HG03280 (cell line): ENCODE measurements at regions not wholly inside any gene's neighbourhood (a gene's known extent, or its start where the extent isn't known, plus 50 kb on each side); places are given as distances from the start of the nearest gene placed in this dataset.

ENCODE experiments used
- ATAC-seq: cut with Tn5 transposase; IDR thresholded peaks from one replicate; pipeline ENCODE4 v1.9.1; 2021; ENCODE audit warnings: mild to moderate bottlenecking, moderate library complexity; ENCODE audit not compliant: unreplicated experiment

DNA sequence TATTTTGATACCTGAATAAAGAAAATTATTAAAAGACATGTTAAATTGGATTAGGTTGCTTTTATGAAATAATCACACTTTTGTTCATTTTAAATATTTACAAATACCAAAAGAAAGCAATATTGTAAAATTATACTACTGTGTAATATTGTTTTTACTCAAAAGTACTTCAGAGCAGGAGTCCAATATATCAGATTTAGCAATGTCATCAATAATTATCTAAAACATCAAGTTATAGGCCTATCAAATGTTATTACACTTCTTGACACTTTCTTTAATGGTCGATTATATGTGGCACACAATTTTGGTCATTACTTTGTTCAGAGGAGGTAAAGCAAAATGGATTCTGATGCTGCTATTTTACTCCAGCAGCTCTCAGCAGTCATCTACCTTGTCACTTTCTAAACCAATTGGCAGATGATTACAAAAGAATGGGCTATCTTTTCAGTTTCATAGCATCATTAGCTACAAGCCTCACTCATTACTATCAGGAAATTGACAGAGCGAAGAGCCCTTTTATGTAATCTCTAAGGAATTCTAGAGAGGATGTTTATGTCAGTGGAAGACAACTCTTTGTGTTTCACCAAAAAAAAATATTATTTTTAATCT lies 318.6 kb downstream of the PLOD2 start:
- no peak for ATAC-seq

DNA sequence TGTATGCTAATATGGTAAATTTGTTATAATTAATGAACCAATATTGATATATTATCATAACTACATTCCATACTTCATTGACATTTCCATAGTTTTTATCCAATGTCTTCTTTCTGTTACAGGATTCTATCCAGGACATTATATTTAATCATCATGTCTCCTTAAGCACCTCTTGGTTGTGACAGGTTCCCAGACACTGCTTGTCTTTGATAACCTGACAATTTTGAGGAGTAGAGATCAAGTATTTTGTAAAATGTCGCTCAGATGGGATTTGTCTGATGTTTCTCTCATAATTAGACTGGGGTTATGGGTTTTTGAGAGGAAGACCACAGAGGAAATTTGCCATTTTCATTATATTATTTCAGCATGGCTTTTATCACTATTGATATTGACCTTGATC lies 317.4 kb downstream of the PLOD2 start:
- no peak for ATAC-seq

DNA sequence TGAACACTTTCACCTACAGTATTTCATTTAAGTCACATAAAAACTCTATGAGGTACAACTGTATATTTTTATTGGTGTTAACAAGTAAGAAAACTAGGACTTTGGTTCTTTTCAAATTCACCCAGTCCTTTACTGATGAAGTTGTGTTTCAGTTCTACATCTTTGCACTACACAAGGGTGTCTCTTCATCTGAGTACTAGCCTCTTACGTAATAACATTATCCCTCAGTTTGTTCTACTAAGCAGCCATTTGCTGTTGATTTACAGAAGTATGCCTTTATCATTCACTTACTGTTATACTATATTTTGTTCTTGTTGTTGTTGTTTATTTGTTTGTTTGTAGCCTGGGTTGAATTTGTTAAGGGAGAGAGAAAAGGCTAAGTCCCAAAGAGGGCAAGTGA lies 311.9 kb downstream of the PLOD2 start:
- ATAC-seq: no peak

DNA sequence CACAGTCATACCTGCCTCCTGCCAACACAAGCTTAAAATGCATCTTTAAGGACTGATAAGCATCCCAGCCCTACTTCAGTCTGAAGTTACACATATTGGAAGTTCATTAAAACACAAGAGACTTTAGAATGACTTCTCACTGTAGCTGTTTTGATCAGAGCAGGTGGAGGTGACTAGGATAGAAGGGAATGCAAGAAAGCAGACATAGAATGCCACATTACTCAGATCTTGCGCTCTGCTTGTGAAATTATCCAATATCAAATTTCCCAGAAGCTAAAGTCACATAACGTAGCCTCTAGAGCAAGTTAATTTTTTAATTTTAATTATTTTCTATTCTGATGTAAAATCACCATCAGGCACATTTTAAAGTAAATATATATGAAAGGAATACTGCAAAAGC lies 306.5 kb downstream of the PLOD2 start:
- no peak for ATAC-seq

DNA sequence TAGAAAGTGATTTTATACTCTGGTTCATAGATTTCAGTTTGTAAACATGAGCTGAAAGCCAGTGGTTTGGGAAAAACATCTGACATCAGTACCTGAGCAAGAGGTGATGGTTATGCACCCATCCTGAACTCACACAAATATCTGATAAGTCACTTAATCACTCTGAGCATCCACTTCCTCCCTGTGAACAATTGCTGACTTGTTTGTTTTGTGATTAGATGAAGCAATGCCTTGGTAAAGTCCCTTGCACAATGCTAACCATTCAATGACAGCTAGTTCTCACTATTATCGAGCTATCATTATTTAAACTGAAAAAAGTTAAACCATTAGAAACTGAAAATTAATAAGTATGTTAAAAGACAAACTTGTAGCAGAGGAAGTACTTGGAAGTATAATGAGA lies 303.0 kb downstream of the PLOD2 start:
- no peak for ATAC-seq

DNA sequence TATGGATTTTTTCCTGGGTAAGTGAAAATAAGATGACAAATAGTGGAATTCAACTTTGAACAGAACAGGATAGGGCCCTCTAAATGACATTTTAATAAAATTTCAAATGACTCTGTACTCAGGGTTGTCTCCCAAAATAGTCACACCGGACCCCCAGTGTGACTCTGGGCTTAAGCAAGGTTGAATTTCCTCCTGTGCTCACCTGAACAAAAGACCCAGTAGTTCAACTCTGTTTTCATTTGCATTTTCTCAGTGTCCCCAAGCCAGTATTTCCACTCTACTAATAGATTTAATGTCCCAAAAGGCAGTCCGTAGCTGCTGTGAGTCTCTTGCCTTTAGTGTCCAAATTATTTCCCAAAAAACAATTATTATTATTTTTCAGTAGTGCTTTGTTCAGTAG lies 296.6 kb downstream of the PLOD2 start:
- ATAC-seq: no peak

DNA sequence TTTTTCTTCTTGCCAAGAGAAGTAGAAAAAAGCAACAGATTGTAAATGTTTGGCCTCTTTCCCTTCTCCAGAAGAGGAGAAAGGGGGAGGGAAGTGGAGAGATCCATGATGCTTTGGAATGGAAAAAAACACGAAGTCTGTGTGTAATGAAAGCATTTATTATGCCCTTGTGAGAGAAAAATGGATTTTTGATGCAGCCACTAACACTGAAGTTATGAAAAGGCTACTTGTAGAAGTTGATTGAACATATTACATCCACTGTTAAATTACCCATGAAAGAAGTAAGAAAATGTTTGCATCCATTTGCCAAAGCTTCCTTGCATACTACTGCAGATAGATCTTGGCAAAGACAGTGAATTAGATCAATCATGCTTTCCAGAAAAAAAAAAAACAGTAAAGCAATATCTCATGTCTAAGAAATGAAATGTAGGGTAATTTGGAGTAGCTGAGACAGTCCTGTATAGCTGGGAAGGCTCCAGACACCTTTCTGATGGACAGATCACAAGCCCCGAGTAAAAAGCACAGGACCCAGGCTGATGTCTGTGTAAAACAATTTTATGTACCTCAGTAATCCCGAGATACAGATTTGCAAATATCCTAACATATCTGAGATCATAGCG lies 295.5 kb downstream of the PLOD2 start:
- ATAC-seq: no peak

DNA sequence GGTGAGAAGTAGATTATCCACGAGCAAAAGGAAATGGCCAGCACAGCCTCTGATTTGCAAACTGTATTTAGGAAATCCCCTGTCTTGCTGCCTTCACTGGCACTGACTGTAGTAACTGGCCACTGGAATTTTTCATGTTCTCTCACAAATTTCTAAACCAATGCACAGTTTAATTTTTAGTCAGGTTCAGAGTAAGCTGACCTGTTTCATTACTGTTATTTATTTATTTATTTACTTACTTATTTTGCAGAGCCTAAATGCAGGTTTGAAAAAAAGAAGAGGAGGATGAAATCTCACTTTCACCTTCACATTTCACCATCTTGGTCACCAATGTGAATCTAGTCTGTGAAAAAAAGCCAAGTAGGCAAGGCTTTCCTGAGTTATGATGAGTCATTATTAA lies 291.0 kb downstream of the PLOD2 start:
- ATAC-seq: peak; percentile 52

DNA sequence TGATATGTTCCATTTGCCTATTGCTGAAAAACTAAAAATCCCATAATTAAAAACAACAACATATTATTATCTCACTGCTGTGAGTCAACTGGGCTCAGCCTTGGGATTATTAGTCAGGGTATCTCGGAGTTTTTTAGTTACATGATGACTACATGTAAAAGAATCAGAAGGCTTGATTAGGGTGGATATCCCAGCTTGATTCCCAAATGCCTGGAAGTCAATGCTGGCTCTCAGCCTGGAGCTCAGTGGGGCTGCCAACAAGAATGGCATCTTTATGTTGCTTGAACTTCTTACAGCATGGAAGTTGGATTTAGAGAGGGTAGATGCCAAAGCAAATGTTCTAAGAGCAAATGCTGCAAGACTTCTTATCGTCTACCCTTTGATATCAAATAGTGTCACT lies 278.5 kb downstream of the PLOD2 start:
- no peak for ATAC-seq

DNA sequence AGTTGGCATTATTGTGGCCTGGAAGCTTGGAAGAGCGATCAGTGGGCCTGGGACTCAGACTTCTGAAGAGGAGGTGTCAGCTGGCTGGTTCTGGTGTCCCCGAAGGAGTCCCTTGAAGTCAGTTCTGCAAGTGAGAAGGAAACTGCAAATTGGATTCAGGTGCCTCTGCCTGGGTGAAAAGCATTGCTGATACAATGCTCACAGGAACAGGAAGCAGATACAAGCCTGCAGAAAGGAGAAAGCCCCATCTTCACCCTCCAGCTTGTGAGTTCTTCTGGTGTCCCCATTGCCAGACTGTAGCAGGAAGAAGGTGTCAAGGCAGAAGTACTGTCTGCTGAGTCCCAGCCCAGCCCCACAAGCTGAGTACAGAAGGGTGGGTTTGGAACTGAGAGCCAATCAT lies 271.3 kb downstream of the PLOD2 start:
- no peak for ATAC-seq

DNA sequence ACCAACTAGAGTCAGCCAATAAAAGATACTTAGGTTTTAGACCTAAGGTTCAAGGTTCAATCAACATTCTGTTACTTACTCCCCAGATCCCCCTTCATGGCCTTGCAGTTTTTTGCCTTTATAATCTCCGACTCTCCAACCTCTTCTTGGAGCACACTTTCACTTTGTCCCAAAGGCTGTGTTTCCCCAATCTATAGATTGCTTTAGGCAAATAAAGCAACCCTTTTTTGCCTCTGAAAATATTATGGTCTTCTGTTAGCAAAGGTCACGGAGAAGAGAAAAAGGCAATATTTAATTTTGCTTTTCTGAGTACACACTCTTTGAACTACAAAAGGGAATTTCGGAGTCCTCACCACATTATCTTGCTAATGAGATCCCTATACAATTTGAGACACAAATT lies 268.1 kb downstream of the PLOD2 start:
- no peak for ATAC-seq

DNA sequence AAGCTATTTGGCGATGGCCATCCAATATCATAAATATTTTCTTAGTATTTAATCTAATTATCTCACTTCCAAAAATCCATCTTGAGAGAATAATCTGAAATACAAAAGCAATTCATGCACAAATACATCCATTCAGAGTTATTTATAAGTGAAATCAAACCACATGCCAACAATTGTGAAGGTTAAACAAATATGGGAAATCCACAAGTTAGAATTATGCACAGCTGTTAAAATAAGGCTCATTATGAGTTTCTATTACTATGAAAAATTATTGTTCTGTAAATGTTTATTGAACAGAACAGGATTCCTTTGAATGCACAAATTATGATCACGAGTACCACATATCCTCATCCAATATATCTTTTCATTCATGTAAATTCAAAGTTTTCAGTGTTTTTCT lies 267.7 kb downstream of the PLOD2 start:
- ATAC-seq: no peak

DNA sequence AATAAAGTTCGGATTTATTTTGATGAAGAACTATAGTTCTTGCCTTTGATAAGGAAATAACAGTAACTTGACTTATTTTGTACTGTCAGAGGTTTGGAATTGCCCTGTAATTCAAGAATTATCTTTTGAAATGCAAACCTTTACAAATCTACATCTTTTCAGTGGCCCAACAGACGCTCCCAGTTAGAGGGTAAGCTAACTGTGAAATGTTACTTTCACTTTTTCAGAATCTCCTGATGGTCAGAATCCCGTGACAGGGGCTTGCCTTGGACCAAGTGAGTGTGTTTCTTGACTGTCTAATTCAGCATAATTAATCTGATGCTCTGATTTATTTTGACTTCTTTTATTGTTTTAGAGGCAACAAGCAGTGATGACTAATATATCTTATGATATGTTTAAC lies 262.5 kb downstream of the PLOD2 start:
- ATAC-seq: no peak

DNA sequence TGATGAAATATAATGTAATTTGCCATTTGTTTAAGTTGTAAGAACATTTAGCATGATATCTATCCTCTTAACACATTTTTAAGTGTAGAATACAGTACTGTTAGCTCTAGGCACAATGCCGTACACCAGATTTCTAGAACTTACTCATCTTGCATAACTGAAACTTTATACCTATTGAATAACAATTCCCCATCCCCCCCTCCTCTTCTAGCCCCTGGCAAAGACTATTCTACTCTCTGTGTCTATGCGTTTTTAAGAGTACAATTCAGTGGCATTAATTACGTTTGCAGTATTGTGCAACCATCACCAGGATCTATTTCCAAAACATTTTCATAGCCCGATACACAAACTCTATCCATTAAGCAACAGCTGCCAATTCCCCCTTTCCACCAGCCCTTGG lies 261.7 kb downstream of the PLOD2 start:
- no peak for ATAC-seq

DNA sequence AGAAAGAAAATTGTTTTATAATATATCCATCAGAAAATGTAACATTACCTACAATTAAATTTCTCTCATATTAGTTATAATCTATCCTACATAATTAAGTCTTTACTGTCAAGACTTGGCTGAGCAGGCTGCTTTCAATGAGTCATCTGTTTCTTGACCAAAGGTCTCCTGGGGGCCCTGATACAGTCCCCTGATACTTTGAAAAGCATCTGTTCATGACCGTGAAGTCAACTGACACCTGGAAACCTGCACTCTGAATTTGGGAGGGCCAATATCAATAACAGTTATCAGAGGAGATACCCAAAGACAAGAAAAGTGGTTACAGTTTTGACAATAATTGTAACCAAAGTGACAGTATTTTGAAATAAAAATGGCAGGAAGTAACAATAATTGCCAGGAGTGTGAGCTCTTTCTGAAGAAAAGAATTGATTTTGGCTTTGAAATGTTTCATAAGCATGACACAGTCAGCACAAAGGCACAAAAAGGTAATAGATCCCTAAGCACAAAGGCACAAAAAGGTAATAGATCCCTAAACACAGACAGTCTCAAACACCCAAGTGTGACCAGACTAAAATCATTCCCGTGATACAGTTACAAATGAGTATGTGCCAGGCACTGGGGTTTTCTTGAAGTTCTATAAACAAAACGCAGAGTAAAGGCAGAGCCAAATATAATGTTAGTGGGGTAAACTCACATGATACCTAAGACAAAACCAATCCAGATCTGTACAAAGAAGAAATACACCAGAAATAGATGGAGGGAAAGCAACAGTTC lies 260.7 kb downstream of the PLOD2 start:
- ATAC-seq: peak; percentile 73

DNA sequence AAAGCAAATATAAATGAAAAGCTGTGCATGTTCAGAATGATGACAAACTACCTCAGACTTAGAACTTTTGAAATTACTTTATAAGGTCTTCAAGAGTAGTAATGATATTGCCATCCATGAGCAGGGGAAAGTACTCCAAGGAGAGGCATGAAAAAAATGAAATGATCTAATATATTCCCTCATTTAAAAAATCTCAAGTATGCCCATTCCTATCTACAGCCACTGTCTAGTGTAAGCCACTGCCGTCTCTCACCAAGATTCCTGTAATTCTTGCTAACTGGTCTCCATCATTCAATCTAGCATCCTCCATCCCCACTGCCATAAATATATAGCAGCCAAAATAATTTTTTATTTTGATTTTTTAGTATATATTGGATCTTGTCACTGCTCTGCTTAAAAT lies 258.8 kb downstream of the PLOD2 start:
- no peak for ATAC-seq

DNA sequence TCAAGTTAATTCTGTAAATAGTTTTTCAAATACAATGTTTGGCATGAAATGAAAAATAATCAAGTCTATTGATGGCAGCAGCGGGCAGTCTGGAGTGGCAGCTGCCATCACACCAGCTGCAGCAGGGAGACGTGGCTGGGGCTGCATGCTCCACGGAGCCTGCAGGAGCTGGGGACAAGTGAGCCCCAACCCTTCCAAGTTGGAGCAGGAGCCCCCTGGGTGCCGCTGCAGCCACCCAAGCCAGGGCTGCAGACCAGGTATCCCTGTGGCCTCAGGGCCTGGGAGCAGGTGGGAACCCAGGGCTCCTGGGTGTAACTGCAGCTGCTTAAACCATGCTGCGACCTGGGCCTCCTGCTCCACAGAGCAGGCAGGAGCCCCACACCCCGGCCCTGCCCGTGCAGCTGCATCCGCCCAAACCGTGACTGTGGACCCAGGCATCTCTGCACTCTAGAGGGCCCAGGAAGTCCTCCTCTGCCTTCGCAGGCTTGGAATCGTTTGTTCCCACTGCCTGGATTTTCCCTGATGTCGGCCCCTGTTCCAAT lies 257.4 kb downstream of the PLOD2 start:
- ATAC-seq: no peak

DNA sequence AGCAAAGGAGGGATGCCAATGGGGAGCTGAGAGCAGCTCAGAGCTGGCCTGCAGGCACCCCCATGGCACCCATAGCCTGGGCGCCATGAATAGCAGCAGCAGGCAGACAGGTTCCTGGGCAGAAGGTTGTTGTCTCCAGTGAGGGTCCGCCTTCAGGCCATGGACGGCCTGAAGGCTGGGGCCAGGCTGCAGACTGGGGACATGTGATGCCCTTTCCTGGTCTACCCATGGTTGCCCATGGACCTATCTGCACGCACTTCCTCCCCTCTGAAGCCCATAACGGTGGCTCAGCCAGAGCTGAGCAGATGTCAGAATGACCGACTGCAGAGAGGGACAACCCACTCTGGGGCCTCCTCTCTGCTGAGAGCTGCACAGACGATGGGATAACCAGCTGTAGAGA lies 256.8 kb downstream of the PLOD2 start:
- ATAC-seq: no peak

DNA sequence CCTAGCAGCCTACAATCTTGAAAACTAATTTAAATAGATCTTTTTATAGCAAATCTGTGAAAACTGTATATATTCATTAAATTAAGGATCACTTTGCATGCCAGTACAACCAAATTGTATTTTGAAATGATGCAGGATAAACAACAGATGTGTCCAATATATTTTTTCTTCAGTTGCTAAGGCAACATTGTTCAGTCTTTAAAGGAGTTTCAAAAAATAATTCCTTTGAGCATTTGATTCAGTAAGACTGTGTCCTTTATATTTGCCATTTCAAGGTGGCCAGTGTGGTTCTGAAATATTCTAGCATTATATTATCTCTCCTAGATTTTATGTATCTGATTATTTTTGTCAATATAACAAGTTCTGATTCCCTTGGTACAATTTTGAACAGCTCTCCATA lies 254.7 kb downstream of the PLOD2 start:
- ATAC-seq: no peak

DNA sequence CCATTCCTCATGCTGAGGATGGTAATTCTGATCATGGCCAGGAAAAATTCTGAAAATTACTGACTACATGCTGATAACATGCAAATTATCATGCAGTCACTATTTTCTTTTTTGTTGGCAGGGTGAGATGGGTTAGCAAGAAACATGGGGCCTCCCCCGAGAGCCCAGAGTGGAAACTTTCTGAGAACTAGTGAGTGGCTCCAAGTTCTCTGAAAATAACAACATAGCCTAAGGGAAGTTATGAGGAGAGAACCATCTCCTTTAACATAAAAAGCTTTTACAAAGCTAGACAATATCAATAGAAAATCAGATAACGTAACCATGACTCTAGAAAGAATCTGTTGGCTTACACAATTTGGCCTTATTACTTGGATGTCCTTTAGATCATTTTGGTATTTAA lies 254.2 kb downstream of the PLOD2 start:
- no peak for ATAC-seq

DNA sequence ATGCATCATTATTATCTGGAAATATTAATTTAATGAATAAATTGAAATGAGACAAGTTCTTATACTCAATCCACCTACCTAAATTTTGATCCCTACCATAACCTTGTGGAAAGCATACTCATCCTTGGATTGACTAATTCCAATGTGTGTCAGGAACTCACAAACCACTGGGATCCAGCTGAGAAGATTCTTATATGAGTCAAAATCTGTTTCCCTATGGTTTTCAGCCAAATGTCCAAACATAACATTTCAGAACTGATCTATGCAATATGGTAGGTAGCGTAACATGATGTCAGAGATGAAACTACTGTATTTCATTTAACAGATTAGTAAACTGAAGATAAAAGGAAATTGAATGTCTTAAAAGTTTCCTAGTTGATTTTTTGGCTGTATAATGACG lies 250.0 kb downstream of the PLOD2 start:
- no peak for ATAC-seq

DNA sequence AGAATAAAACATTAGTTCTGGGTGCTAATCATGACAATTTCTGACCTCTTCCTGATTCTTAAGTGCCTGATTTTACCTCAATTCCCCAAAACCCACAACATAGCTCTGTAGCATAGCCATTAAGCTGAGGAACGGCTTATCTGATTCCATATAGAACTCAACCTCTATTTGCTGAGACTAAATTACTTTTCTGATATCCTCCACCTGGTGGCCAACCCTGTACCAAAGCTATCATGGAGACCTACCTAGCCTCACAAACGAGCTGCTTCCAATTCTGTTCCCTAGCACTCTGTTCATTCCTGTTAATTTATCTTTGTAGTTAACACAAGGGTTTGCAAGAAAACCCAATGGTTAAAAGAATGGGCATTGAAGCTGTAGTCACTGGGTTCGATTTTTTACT lies 245.2 kb downstream of the PLOD2 start:
- no peak for ATAC-seq
